NT2/D1 (cell line): ENCODE measurements at regions not wholly inside any gene's neighbourhood (a gene's known extent, or its start where the extent isn't known, plus 50 kb on each side); places are given as distances from the start of the nearest gene placed in this dataset.

Experiments used
- DNase-seq: peaks from one replicate; pipeline ENCODE4 v3.0.0-alpha.2; 2011; ENCODE audit warnings: low read depth, low spot score
- H3K27me3 ChIP-seq: 2 replicates; pipeline ENCODE4 v1.6.0; 2011; ENCODE audit warnings: mild to moderate bottlenecking; ENCODE audit not compliant: insufficient read length, insufficient read depth
- H3K36me3 ChIP-seq: 2 replicates; pipeline ENCODE4 v1.6.1; 2011; ENCODE audit warnings: mild to moderate bottlenecking, low read length, mixed read lengths; ENCODE audit not compliant: insufficient read depth, insufficient read length
- H3K4me1 ChIP-seq: 2 replicates; pipeline ENCODE4 v1.5.1; 2011; ENCODE audit not compliant: insufficient read depth, insufficient read length
- H3K4me3 ChIP-seq: 2 replicates; pipeline ENCODE4 v1.5.1; 2011; ENCODE audit warnings: low read depth; ENCODE audit not compliant: insufficient read length
- H3K9ac ChIP-seq: 2 replicates; pipeline ENCODE4 v1.6.0; 2011; ENCODE audit warnings: low read depth; ENCODE audit not compliant: insufficient read length
- H3K9me3 ChIP-seq: 2 replicates; pipeline ENCODE4 v1.5.1; 2011; ENCODE audit warnings: mild to moderate bottlenecking, low read length; ENCODE audit not compliant: insufficient read depth
- SUZ12 ChIP-seq: IDR thresholded peaks from 2 replicates; pipeline ENCODE4 v1.6.1; 2011; ENCODE audit not compliant: insufficient read length, insufficient read depth; ENCODE audit errors: extremely low read depth
- YY1 ChIP-seq: IDR thresholded peaks from 2 replicates; pipeline ENCODE4 v1.6.1; 2011; ENCODE audit not compliant: insufficient read length, insufficient read depth
- ZNF274 ChIP-seq: IDR thresholded peaks from 2 replicates; pipeline ENCODE4 v1.6.1; 2011; ENCODE audit warnings: mild to moderate bottlenecking, low read depth, low read length

- Histone ChIP-seq H3K36me3 (no peaks in the 10 kb centered on the region), H3K9me3 (no peaks in the 10 kb centered on the region), H3K4me3 (no peak overlapping the region), H3K27me3 (no peaks in the 10 kb centered on the region), H3K4me1 (no peaks in the 10 kb centered on the region), H3K9ac (no peak overlapping the region)
- no peak for TF ChIP-seq ZNF274
- no peak for TF ChIP-seq YY1
- TF ChIP-seq SUZ12, result no peak
- no peak for DNase-seq
These were observed 183.0 kb upstream of the ANK3 start for GRCh38 chr10:60572511-60573194.

GRCh38 chr10:60570896-60571295 lies 181.2 kb upstream of the ANK3 start:
- TF ChIP-seq ZNF274, result no peak
- no peak for TF ChIP-seq SUZ12
- TF ChIP-seq YY1, result no peak
- H3K4me1 ChIP-seq, result no peaks in the 10 kb centered on the region
- H3K36me3 ChIP-seq, result no peaks in the 10 kb centered on the region
- H3K9me3 ChIP-seq, result no peaks in the 10 kb centered on the region
- H3K27me3 ChIP-seq, result no peaks in the 10 kb centered on the region
- H3K9ac ChIP-seq, result no peak overlapping the region
- DNase-seq, result no peak
- no peak overlapping the region for H3K4me3 ChIP-seq

GRCh38 chr10:60570272-60570865 lies 180.7 kb upstream of the ANK3 start:
- Histone ChIP-seq H3K4me3 (no peak overlapping the region), H3K9me3 (no peaks in the 10 kb centered on the region), H3K9ac (no peak overlapping the region), H3K4me1 (no peaks in the 10 kb centered on the region), H3K36me3 (no peaks in the 10 kb centered on the region), H3K27me3 (no peaks in the 10 kb centered on the region)
- no peak for TF ChIP-seq SUZ12
- no peak for TF ChIP-seq ZNF274
- no peak for TF ChIP-seq YY1
- DNase-seq, result no peak

GRCh38 chr10:60569681-60570080 lies 180.0 kb upstream of the ANK3 start:
- no peak overlapping the region for H3K9ac ChIP-seq
- H3K27me3 ChIP-seq, result no peaks in the 10 kb centered on the region
- no peak overlapping the region for H3K4me3 ChIP-seq
- TF ChIP-seq SUZ12 (no peak), YY1 (no peak), ZNF274 (no peak)
- H3K9me3 ChIP-seq, result no peaks in the 10 kb centered on the region
- no peaks in the 10 kb centered on the region for H3K4me1 ChIP-seq
- no peak for DNase-seq
- H3K36me3 ChIP-seq, result no peaks in the 10 kb centered on the region

GRCh38 chr10:60566096-60566495 lies 176.4 kb upstream of the ANK3 start:
- TF ChIP-seq SUZ12 (no peak), YY1 (no peak), ZNF274 (no peak)
- Histone ChIP-seq H3K27me3 (no peaks in the 10 kb centered on the region), H3K4me3 (no peak overlapping the region), H3K9me3 (no peaks in the 10 kb centered on the region), H3K36me3 (no peaks in the 10 kb centered on the region), H3K4me1 (no peaks in the 10 kb centered on the region), H3K9ac (no peak overlapping the region)
- DNase-seq, result no peak

GRCh38 chr10:60565492-60565891 lies 175.8 kb upstream of the ANK3 start:
- no peaks in the 10 kb centered on the region for H3K4me1 ChIP-seq
- no peaks in the 10 kb centered on the region for H3K27me3 ChIP-seq
- no peaks in the 10 kb centered on the region for H3K36me3 ChIP-seq
- H3K4me3 ChIP-seq, result no peak overlapping the region
- TF ChIP-seq ZNF274 (no peak), SUZ12 (no peak), YY1 (no peak)
- no peaks in the 10 kb centered on the region for H3K9me3 ChIP-seq
- no peak for DNase-seq
- H3K9ac ChIP-seq, result no peak overlapping the region

- TF ChIP-seq YY1 (no peak), ZNF274 (no peak), SUZ12 (no peak)
- no peak overlapping the region for H3K9ac ChIP-seq
- no peak for DNase-seq
- H3K9me3 ChIP-seq, result no peaks in the 10 kb centered on the region
- H3K4me3 ChIP-seq, result no peak overlapping the region
- H3K36me3 ChIP-seq, result no peaks in the 10 kb centered on the region
- H3K27me3 ChIP-seq, result no peaks in the 10 kb centered on the region
- no peaks in the 10 kb centered on the region for H3K4me1 ChIP-seq
These were observed 174.8 kb upstream of the ANK3 start for GRCh38 chr10:60564475-60564874.
